Stimulated activated CD4-positive, alpha-beta T cell treated with anti-CD3 and anti-CD28 coated beads, Interleukin-15, amount 100 ng/mL, for 48 hours (primary cell): ENCODE measurements at regions not wholly inside any gene's neighbourhood (a gene's known extent, or its start where the extent isn't known, plus 50 kb on each side); places are given as distances from the start of the nearest gene placed in this dataset.
"Not testable (repeated sequence)": the region's sequence is repeated elsewhere in the genome, so short reads cannot be mapped to it uniquely, and the experiment has no call there.

Experiments used
- DNase-seq, 2 donors: peaks; one replicate each; pipeline ENCODE4 v3.0.0-alpha.2; 2020; ENCODE audit warnings: low read depth in 2 of 2

- DNase-seq = no peak
Measured at GRCh38 chr3:194946091-194946490, 260.4 kb downstream of the FAM43A start.

- no peak for DNase-seq
Measured at GRCh38 chr3:194949592-194949991, 263.9 kb downstream of the FAM43A start.

- no peak for DNase-seq
Measured at GRCh38 chr3:194950906-194951628, 265.4 kb downstream of the FAM43A start.

- not testable (repeated sequence) for DNase-seq
Measured at GRCh38 chr3:194951629-194951920, 265.9 kb downstream of the FAM43A start.

- DNase-seq = no peak
Measured at GRCh38 chr3:194951931-194952582, 266.4 kb downstream of the FAM43A start.

- no peak for DNase-seq
Measured at GRCh38 chr3:194952841-194953241, 267.2 kb downstream of the FAM43A start.

GRCh38 chr3:194953291-194953690 is 267.6 kb downstream of the FAM43A start:
- DNase-seq = no peak

- no peak for DNase-seq
Measured at GRCh38 chr3:194955546-194955945, 269.9 kb downstream of the FAM43A start.

- DNase-seq = no peak
Measured at GRCh38 chr3:194955979-194956696, 270.5 kb downstream of the FAM43A start.

GRCh38 chr3:194956697-194957396 is 271.2 kb downstream of the FAM43A start:
- DNase-seq = no peak

- no peak for DNase-seq
Measured at GRCh38 chr3:194957743-194958240, 272.1 kb downstream of the FAM43A start.

GRCh38 chr3:194959217-194959616 is 273.5 kb downstream of the FAM43A start:
- DNase-seq = no peak

- DNase-seq = not testable (repeated sequence)
Measured at GRCh38 chr3:194959666-194960065, 274.0 kb downstream of the FAM43A start.

GRCh38 chr3:194960446-194961032 is 274.9 kb downstream of the FAM43A start:
- no peak for DNase-seq

GRCh38 chr3:194961149-194961548 is 275.5 kb downstream of the FAM43A start:
- no peak for DNase-seq

- no peak for DNase-seq
Measured at GRCh38 chr3:194961571-194961970, 275.9 kb downstream of the FAM43A start.

GRCh38 chr3:194962056-194962455 is 276.4 kb downstream of the FAM43A start:
- DNase-seq = no peak

- DNase-seq = no peak
Measured at GRCh38 chr3:194964809-194965208, 279.1 kb downstream of the FAM43A start.

GRCh38 chr3:194967151-194968117 is 281.8 kb downstream of the FAM43A start:
- DNase-seq = no peak

GRCh38 chr3:194970066-194970465 is 284.4 kb downstream of the FAM43A start:
- no peak for DNase-seq

GRCh38 chr3:194971009-194971408 is 285.3 kb downstream of the FAM43A start:
- DNase-seq = no peak
